ENCODE measurements at regions not wholly inside any gene's neighbourhood (a gene's known extent, or its start where the extent isn't known, plus 50 kb on each side); places are given as distances from the start of the nearest gene placed in this dataset.

GRCh38 chr6:151671195-151671594, 136.3 kb upstream of the ESR1 start:
- H3K9me3 ChIP-seq (ENCODE audit: control insufficient read depth, low read length), result no peaks in the 10 kb centered on the region
- no peak overlapping the region for H3K4me3 ChIP-seq (ENCODE audit: low read length in 2 of 2)
- no peak for DNase-seq
- H3K27ac ChIP-seq (ENCODE audit: low read depth in 1 of 2, low read length in 2 of 2), result no peak overlapping the region
- 85 to 87% methylated on average over 5 of the region's 5 CpGs for WGBS, 2 donors
- H3K36me3 ChIP-seq (ENCODE audit: control insufficient read depth in 1 of 2, insufficient read depth in 2 of 2, low read length in 1 of 2), result no peaks in the 10 kb centered on the region
- intact Hi-C loops (cut with DNase I), result loop anchor here (10.0 kb wide), 1 partner anchor 454 kb away; no protein-coding TSS in a partner anchor
- no peaks in the 10 kb centered on the region for H3K4me1 ChIP-seq (ENCODE audit: control insufficient read depth in 1 of 2, insufficient read depth in 2 of 2, low read length in 2 of 2)
- no peaks in the 10 kb centered on the region for H3K27me3 ChIP-seq (ENCODE audit: control insufficient read depth in 1 of 2, insufficient read depth in 2 of 2, low read length in 1 of 2)
- no peak for ATAC-seq (ENCODE audit: low FRiP score)

GRCh38 chr6:151674578-151674977, 132.9 kb upstream of the ESR1 start:
- H3K9me3 ChIP-seq (ENCODE audit: control insufficient read depth, low read length), result no peaks in the 10 kb centered on the region
- DNase-seq (no peak), ATAC-seq (ENCODE audit: low FRiP score) (no peak)
- intact Hi-C loops (cut with DNase I), result loop anchor here (10.0 kb wide), 1 partner anchor 450 kb away; no protein-coding TSS in a partner anchor
- no peak overlapping the region for H3K4me3 ChIP-seq (ENCODE audit: low read length in 2 of 2)
- H3K4me1 ChIP-seq (ENCODE audit: control insufficient read depth in 1 of 2, insufficient read depth in 2 of 2, low read length in 2 of 2), result no peaks in the 10 kb centered on the region
- H3K36me3 ChIP-seq (ENCODE audit: control insufficient read depth in 1 of 2, insufficient read depth in 2 of 2, low read length in 1 of 2), result no peaks in the 10 kb centered on the region
- 90 to 94% methylated on average over 3 of the region's 3 CpGs for WGBS, 2 donors
- no peak overlapping the region for H3K27ac ChIP-seq (ENCODE audit: low read depth in 1 of 2, low read length in 2 of 2)
- H3K27me3 ChIP-seq (ENCODE audit: control insufficient read depth in 1 of 2, insufficient read depth in 2 of 2, low read length in 1 of 2), result no peaks in the 10 kb centered on the region

GRCh38 chr6:151675746-151676459, 131.6 kb upstream of the ESR1 start:
- Histone ChIP-seq H3K27me3 (ENCODE audit: control insufficient read depth in 1 of 2, insufficient read depth in 2 of 2, low read length in 1 of 2) (no peaks in the 10 kb centered on the region), H3K9me3 (ENCODE audit: control insufficient read depth, low read length) (no peaks in the 10 kb centered on the region), H3K36me3 (ENCODE audit: control insufficient read depth in 1 of 2, insufficient read depth in 2 of 2, low read length in 1 of 2) (no peaks in the 10 kb centered on the region), H3K4me1 (ENCODE audit: control insufficient read depth in 1 of 2, insufficient read depth in 2 of 2, low read length in 2 of 2) (no peaks in the 10 kb centered on the region), H3K4me3 (ENCODE audit: low read length in 2 of 2) (no peak overlapping the region), H3K27ac (ENCODE audit: low read depth in 1 of 2, low read length in 2 of 2) (no peak overlapping the region)
- intact Hi-C loops (cut with DNase I), result loop anchor here (10.0 kb wide), 1 partner anchor 449 kb away; no protein-coding TSS in a partner anchor
- DNase-seq, result peak in 1 of 2 donors; percentile 47
- peak; percentile 38 for ATAC-seq (ENCODE audit: low FRiP score)
- WGBS, 2 donors, result 36 to 37% methylated on average over 8 of the region's 8 CpGs

GRCh38 chr6:151676460-151676945, 131.0 kb upstream of the ESR1 start:
- H3K4me3 ChIP-seq (ENCODE audit: low read length in 2 of 2), result no peak overlapping the region
- DNase-seq (no peak), ATAC-seq (ENCODE audit: low FRiP score) (no peak)
- no peak overlapping the region for H3K27ac ChIP-seq (ENCODE audit: low read depth in 1 of 2, low read length in 2 of 2)
- H3K36me3 ChIP-seq (ENCODE audit: control insufficient read depth in 1 of 2, insufficient read depth in 2 of 2, low read length in 1 of 2), result no peaks in the 10 kb centered on the region
- H3K27me3 ChIP-seq (ENCODE audit: control insufficient read depth in 1 of 2, insufficient read depth in 2 of 2, low read length in 1 of 2), result no peaks in the 10 kb centered on the region
- WGBS, 2 donors, result 55 to 61% methylated on average over 7 of the region's 7 CpGs
- H3K4me1 ChIP-seq (ENCODE audit: control insufficient read depth in 1 of 2, insufficient read depth in 2 of 2, low read length in 2 of 2), result no peaks in the 10 kb centered on the region
- H3K9me3 ChIP-seq (ENCODE audit: control insufficient read depth, low read length), result no peaks in the 10 kb centered on the region
- intact Hi-C loops (cut with DNase I), result loop anchor here (10.0 kb wide), 1 partner anchor 448 kb away; no protein-coding TSS in a partner anchor

- DNase-seq, result no peak
- intact Hi-C loops (cut with DNase I), result loop anchor here (10.0 kb wide), 1 partner anchor 447 kb away; no protein-coding TSS in a partner anchor
- no peak overlapping the region for H3K4me3 ChIP-seq (ENCODE audit: low read length in 2 of 2)
- ATAC-seq (ENCODE audit: low FRiP score), result no peak
- H3K36me3 ChIP-seq (ENCODE audit: control insufficient read depth in 1 of 2, insufficient read depth in 2 of 2, low read length in 1 of 2), result no peaks in the 10 kb centered on the region
- H3K9me3 ChIP-seq (ENCODE audit: control insufficient read depth, low read length), result no peaks in the 10 kb centered on the region
- no peaks in the 10 kb centered on the region for H3K27me3 ChIP-seq (ENCODE audit: control insufficient read depth in 1 of 2, insufficient read depth in 2 of 2, low read length in 1 of 2)
- H3K27ac ChIP-seq (ENCODE audit: low read depth in 1 of 2, low read length in 2 of 2), result no peak overlapping the region
- H3K4me1 ChIP-seq (ENCODE audit: control insufficient read depth in 1 of 2, insufficient read depth in 2 of 2, low read length in 2 of 2), result no peaks in the 10 kb centered on the region
- 60 to 68% methylated on average over 6 of the region's 6 CpGs for WGBS, 2 donors
These were observed 130.1 kb upstream of the ESR1 start for GRCh38 chr6:151677404-151677803.

- intact Hi-C loops (cut with DNase I), result loop anchor here (10.0 kb wide), 1 partner anchor 446 kb away; no protein-coding TSS in a partner anchor
- peaks cover under 1% of the 10 kb centered on the region for H3K9me3 ChIP-seq (ENCODE audit: control insufficient read depth, low read length)
- DNase-seq, result no peak
- WGBS, 2 donors, result 83 to 86% methylated on average over 9 of the region's 9 CpGs
- ATAC-seq (ENCODE audit: low FRiP score), result no peak
- no peak overlapping the region for H3K27ac ChIP-seq (ENCODE audit: low read depth in 1 of 2, low read length in 2 of 2)
- no peak overlapping the region for H3K4me3 ChIP-seq (ENCODE audit: low read length in 2 of 2)
- no peaks in the 10 kb centered on the region for H3K4me1 ChIP-seq (ENCODE audit: control insufficient read depth in 1 of 2, insufficient read depth in 2 of 2, low read length in 2 of 2)
- no peaks in the 10 kb centered on the region for H3K27me3 ChIP-seq (ENCODE audit: control insufficient read depth in 1 of 2, insufficient read depth in 2 of 2, low read length in 1 of 2)
- no peaks in the 10 kb centered on the region for H3K36me3 ChIP-seq (ENCODE audit: control insufficient read depth in 1 of 2, insufficient read depth in 2 of 2, low read length in 1 of 2)
These were observed 128.4 kb upstream of the ESR1 start for GRCh38 chr6:151679081-151679480.

GRCh38 chr6:151679941-151680340, 127.5 kb upstream of the ESR1 start:
- H3K9me3 ChIP-seq (ENCODE audit: control insufficient read depth, low read length), result peaks cover 1% of the 10 kb centered on the region
- no peaks in the 10 kb centered on the region for H3K4me1 ChIP-seq (ENCODE audit: control insufficient read depth in 1 of 2, insufficient read depth in 2 of 2, low read length in 2 of 2)
- ATAC-seq (ENCODE audit: low FRiP score), result no peak
- 93 to 94% methylated on average over 5 of the region's 5 CpGs for WGBS, 2 donors
- no peaks in the 10 kb centered on the region for H3K36me3 ChIP-seq (ENCODE audit: control insufficient read depth in 1 of 2, insufficient read depth in 2 of 2, low read length in 1 of 2)
- no peak for DNase-seq
- intact Hi-C loops (cut with DNase I), result loop anchor here (10.0 kb wide), 1 partner anchor 445 kb away; no protein-coding TSS in a partner anchor
- no peak overlapping the region for H3K27ac ChIP-seq (ENCODE audit: low read depth in 1 of 2, low read length in 2 of 2)
- H3K27me3 ChIP-seq (ENCODE audit: control insufficient read depth in 1 of 2, insufficient read depth in 2 of 2, low read length in 1 of 2), result no peaks in the 10 kb centered on the region
- H3K4me3 ChIP-seq (ENCODE audit: low read length in 2 of 2), result no peak overlapping the region

GRCh38 chr6:151680846-151681432, 126.5 kb upstream of the ESR1 start:
- DNase-seq (no peak), ATAC-seq (ENCODE audit: low FRiP score) (no peak)
- Histone ChIP-seq H3K4me3 (ENCODE audit: low read length in 2 of 2) (no peak overlapping the region), H3K4me1 (ENCODE audit: control insufficient read depth in 1 of 2, insufficient read depth in 2 of 2, low read length in 2 of 2) (no peaks in the 10 kb centered on the region), H3K27me3 (ENCODE audit: control insufficient read depth in 1 of 2, insufficient read depth in 2 of 2, low read length in 1 of 2) (no peaks in the 10 kb centered on the region), H3K9me3 (ENCODE audit: control insufficient read depth, low read length) (peaks cover 1% of the 10 kb centered on the region), H3K27ac (ENCODE audit: low read depth in 1 of 2, low read length in 2 of 2) (no peak overlapping the region), H3K36me3 (ENCODE audit: control insufficient read depth in 1 of 2, insufficient read depth in 2 of 2, low read length in 1 of 2) (no peaks in the 10 kb centered on the region)
- 75 to 83% methylated on average over 16 of the region's 16 CpGs for WGBS, 2 donors
- intact Hi-C loops (cut with DNase I), result no loop called here
